NB4 (cell line): ENCODE measurements at regions not wholly inside any gene's neighbourhood (a gene's known extent, or its start where the extent isn't known, plus 50 kb on each side); places are given as distances from the start of the nearest gene placed in this dataset.

Experiments
- POLR2A ChIP-seq: IDR thresholded peaks from 2 replicates; pipeline ENCODE4 v1.6.1; 2011; ENCODE audit warnings: mild to moderate bottlenecking; ENCODE audit not compliant: insufficient read length; ENCODE audit errors: extremely low read depth
- TF ChIP-seq, protein P1 (sequence below): IDR thresholded peaks from one replicate; pipeline ENCODE4 v1.5.1; 2012; ENCODE audit warnings: low read depth, low read length

DNA sequence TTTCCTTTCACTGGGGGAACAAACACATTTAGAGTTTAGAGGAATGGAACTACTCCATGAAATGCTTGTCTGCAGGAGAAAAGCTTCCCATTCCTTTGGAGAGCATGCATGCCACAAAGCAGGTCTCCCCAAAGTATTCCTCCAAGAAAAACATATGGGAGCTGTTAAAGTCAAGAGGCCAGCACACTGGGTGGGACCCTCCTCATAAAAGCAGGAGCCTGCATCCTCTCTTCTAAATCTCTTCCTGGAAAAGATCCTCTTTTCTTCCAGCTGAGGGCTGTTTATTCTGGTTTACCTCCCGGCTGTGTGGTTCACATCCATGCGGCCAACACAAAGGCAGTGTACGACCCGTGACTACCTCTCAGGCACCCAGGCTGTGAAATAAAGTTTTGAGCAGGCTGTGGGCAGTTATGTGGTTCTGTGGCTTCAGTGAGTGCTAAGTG lies 103.4 kb downstream of the TENT5C start:
- TF ChIP-seq, protein P1, sequence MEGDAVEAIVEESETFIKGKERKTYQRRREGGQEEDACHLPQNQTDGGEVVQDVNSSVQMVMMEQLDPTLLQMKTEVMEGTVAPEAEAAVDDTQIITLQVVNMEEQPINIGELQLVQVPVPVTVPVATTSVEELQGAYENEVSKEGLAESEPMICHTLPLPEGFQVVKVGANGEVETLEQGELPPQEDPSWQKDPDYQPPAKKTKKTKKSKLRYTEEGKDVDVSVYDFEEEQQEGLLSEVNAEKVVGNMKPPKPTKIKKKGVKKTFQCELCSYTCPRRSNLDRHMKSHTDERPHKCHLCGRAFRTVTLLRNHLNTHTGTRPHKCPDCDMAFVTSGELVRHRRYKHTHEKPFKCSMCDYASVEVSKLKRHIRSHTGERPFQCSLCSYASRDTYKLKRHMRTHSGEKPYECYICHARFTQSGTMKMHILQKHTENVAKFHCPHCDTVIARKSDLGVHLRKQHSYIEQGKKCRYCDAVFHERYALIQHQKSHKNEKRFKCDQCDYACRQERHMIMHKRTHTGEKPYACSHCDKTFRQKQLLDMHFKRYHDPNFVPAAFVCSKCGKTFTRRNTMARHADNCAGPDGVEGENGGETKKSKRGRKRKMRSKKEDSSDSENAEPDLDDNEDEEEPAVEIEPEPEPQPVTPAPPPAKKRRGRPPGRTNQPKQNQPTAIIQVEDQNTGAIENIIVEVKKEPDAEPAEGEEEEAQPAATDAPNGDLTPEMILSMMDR, result no peak
- no peak for TF ChIP-seq POLR2A
